ENCODE measurements at regions not wholly inside any gene's neighbourhood (a gene's known extent, or its start where the extent isn't known, plus 50 kb on each side); places are given as distances from the start of the nearest gene placed in this dataset.

DNA sequence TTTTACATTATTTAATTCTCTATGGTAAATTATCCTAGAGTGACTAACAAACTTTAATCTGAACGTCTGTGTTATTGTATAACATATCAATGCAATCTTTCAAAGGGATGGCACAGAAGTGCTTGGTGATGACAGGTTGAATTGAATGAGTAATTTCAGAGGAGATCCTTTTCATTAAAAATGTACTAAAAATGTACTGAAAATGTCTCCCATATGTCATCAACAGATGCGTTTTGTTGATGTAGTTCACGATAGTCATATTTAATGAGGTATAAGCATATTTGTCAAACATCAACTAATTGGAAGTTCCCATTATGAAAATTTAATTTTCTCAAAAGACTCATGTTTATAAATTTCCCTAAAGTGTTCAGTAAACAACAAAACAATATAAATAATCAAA, 1434.7 kb upstream of the PCDH20 start:
- no peak for TF ChIP-seq SUZ12 (IDR thresholded peaks at IDR 0.05)
- no peak for TF ChIP-seq FOXM1 (IDR thresholded peaks at IDR 0.05; ENCODE audit: borderline replicate concordance)
- TF ChIP-seq ARNT (IDR thresholded peaks at IDR 0.05), result no peak
- TF ChIP-seq BHLHE40 (IDR thresholded peaks at IDR 0.05; ENCODE audit: borderline replicate concordance), result no peak
- TF ChIP-seq ELF4 (IDR thresholded peaks at IDR 0.05), result no peak
- no peak for TF ChIP-seq L3MBTL2 (conservative IDR thresholded peaks at IDR 0.05)
- no peak for TF ChIP-seq SP1 (IDR thresholded peaks at IDR 0.05)

All from HEK293T (cell line).